ENCODE measurements at regions not wholly inside any gene's neighbourhood (a gene's known extent, or its start where the extent isn't known, plus 50 kb on each side); places are given as distances from the start of the nearest gene placed in this dataset.

- TF ChIP-seq CTCF (conservative IDR thresholded peaks at IDR 0.05) = no peak
- H3K27ac ChIP-seq = no peak overlapping the region
Measured at GRCh38 chr10:107848726-107849360, 684.3 kb upstream of the SORCS1 start.

- TF ChIP-seq CTCF (conservative IDR thresholded peaks at IDR 0.05) = no peak
Measured at GRCh38 chr10:107847620-107848019, 683.1 kb upstream of the SORCS1 start.

GRCh38 chr10:107834706-107835105, 670.2 kb upstream of the SORCS1 start:
- no peak overlapping the region for H3K27ac ChIP-seq
- TF ChIP-seq CTCF (conservative IDR thresholded peaks at IDR 0.05) = no peak

More at GRCh38 chr10:107847620-107848019, 683.1 kb upstream of the SORCS1 start:
- H3K27ac ChIP-seq = no peak overlapping the region

- no peak overlapping the region for H3K27ac ChIP-seq
- no peak for TF ChIP-seq CTCF (conservative IDR thresholded peaks at IDR 0.05)
Measured at GRCh38 chr10:107831772-107832171, 667.3 kb upstream of the SORCS1 start.

GRCh38 chr10:107829161-107829560, 664.7 kb upstream of the SORCS1 start:
- H3K27ac ChIP-seq = no peak overlapping the region
- no peak for TF ChIP-seq CTCF (conservative IDR thresholded peaks at IDR 0.05)

GRCh38 chr10:107826171-107826570, 661.7 kb upstream of the SORCS1 start:
- TF ChIP-seq CTCF (conservative IDR thresholded peaks at IDR 0.05) = no peak
- H3K27ac ChIP-seq = no peak overlapping the region

- TF ChIP-seq CTCF (conservative IDR thresholded peaks at IDR 0.05) = peak; percentile 76
- no peak overlapping the region for H3K27ac ChIP-seq
Measured at GRCh38 chr10:107814865-107815487, 650.5 kb upstream of the SORCS1 start.

Measured in VCaP (cell line).